GM19395 (cell line): ENCODE measurements at regions not wholly inside any gene's neighbourhood (a gene's known extent, or its start where the extent isn't known, plus 50 kb on each side); places are given as distances from the start of the nearest gene placed in this dataset.
"Not testable (repeated sequence)": the region's sequence is repeated elsewhere in the genome, so short reads cannot be mapped to it uniquely, and the experiment has no call there.

Source experiments
- ATAC-seq: cut with Tn5 transposase; IDR thresholded peaks from one replicate; pipeline ENCODE4 v1.9.1; 2021; ENCODE audit warnings: mild to moderate bottlenecking, moderate library complexity; ENCODE audit not compliant: unreplicated experiment

- no peak for ATAC-seq
Measured at GRCh38 chr14:30356438-30357202, 202.3 kb upstream of the G2E3 start.

DNA sequence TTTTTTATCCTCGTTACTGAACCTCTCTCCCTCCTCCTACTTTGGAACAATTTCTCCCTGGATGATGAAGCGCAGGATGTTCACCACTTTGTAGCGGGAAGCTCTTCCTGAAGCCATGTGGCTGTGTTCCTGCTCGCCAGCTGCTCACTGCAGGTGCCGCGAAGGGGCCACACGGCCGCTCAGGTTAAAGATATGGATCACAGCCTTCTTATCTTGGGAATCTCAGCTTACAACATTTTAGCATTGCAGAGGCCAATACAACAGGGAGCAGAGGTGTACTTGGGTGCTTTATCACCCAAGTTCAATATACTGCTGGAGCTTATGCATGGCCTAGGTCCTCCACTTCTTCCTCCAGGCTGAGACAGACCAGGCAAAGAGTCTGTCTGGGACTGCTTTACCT lies 201.2 kb upstream of the G2E3 start:
- no peak for ATAC-seq

- no peak for ATAC-seq
Measured at GRCh38 chr14:30362369-30363218, 196.4 kb upstream of the G2E3 start.

GRCh38 chr14:30363219-30363880 lies 195.6 kb upstream of the G2E3 start:
- ATAC-seq: not testable (repeated sequence)

GRCh38 chr14:30369502-30370180 lies 189.3 kb upstream of the G2E3 start:
- ATAC-seq: no peak

- no peak for ATAC-seq
Measured at GRCh38 chr14:30373053-30373452, 185.9 kb upstream of the G2E3 start.

DNA sequence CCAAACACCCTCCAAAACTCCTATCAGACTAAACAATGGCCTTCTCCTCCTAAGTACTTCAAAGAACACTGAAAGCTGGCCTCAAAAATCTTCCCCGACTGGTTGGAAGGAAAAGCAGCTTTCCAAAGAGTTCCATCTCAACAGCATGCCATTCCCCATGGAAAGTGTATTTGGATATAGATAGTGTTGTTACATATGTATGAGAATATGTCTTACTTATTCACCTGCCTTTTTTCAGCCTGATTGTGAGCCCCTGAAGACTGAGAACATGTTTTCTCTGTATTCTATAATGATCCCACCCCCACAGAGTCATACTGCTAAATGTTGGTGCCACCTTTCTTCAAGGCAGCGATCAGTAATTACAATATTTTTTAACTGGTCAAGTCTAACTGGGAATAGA lies 185.4 kb upstream of the G2E3 start:
- no peak for ATAC-seq

DNA sequence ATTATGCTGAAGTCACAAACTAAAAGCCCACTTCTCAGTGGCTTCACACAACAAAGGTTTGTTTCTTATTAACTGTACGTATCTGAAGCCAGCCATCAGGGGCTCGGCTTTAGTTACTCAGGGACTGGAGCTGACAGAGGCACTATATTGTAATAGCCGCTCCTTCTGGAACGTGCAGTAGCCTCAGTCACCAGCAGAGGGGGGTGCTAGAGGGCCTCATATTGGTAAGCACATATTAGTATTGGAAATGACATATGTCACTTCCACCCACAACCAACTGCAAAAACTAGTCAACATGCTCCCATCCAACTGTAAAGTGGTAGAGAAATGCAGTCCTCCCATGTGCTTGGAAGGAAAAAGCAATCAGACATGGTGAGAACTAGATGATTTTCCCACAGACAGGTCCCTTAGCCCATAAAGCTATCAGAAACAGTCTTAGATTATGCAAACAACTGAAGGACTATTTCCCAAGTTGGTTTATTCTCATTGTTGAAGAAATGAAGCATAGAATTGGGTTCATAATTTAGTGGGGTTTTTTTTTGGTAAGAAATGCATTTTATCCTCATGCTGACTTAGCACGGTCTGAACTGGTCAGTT lies 183.6 kb upstream of the G2E3 start:
- ATAC-seq: peak; percentile 97

DNA sequence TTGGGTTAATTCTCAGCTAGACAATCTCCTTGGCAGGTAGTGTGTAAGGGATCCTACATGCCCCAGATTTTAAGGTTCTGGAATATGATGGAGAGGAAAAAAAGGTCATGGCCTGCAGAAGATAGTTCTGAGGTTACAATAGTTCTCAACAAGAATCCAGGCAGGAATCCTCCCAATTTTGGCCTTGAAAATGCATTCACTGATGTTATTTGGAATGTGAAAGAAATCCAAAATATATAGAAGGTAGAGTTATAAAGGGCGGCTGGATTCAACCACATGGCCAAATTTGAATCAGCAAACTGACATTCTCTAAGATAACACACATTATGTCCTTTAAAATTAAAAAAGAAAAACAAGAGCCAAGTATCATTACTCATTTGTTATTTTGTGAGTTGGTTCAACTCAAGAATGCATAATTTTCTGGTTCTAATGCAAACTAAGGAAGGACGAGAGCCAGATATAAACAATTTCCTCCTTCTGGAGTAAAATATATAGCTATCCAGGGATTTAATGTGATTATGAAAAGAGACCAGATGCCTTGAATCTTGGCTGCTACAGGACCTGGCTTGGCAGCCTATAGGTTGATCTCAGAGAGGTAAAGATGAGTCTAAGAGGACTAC lies 177.0 kb upstream of the G2E3 start:
- ATAC-seq: no peak

GRCh38 chr14:30385925-30386324 lies 173.0 kb upstream of the G2E3 start:
- ATAC-seq: no peak

- no peak for ATAC-seq
Measured at GRCh38 chr14:30387871-30388270, 171.1 kb upstream of the G2E3 start.

DNA sequence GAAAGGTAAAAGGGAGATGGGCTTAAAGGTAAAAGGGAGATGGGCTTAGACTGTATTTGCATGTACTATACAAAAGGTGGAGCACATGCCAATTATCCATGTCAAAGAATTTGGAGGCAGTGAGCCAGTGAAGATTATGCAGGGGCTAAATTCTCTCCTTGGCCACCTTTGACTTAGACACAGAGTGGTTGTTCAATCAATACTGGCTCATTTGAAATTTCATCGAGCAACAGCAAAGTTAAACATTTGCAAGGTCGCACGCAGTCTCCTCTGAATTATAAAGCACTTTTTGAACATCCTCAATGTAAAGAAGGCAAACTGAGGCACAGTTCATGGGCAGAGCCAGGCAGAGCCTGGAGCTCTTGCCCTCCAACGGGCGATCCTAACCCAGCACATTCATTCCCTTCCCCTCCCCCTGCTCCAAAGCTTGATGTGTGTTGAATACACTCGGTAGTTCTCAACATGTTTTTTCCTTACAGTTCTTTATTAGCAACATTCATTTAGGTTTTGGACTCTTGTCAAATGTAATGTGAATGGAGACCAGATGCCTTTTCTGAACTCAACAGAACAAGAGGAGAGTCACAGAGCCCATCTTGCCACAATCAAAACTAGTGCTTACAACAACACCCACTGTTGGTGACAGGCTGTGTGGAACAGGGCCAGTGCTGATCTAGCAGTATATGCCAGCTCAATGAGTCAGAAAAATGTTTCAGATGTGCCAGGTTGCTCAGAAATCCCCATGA lies 169.7 kb upstream of the G2E3 start:
- no peak for ATAC-seq

- ATAC-seq: no peak
Measured at GRCh38 chr14:30389877-30390385, 169.0 kb upstream of the G2E3 start.

GRCh38 chr14:30395065-30395464 lies 163.9 kb upstream of the G2E3 start:
- no peak for ATAC-seq

DNA sequence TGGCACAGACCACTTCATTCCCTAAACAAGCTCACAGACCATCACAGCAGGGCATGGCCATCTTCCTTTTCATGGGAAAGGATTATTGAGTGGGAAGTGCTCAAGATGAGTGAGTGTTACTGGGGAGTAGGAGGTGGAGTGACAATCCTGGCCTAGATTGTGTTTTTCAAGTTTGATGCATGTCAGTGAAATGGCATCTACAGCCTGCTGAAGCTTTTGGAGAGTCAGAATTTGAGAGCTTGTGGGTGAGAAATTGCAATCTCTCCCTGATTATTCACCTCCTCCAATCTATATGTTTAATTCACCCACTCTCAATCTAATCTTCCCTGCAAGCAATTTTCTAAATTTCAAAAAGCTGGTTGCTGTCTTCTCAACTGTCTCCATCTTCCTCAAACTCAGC lies 156.1 kb upstream of the G2E3 start:
- no peak for ATAC-seq

DNA sequence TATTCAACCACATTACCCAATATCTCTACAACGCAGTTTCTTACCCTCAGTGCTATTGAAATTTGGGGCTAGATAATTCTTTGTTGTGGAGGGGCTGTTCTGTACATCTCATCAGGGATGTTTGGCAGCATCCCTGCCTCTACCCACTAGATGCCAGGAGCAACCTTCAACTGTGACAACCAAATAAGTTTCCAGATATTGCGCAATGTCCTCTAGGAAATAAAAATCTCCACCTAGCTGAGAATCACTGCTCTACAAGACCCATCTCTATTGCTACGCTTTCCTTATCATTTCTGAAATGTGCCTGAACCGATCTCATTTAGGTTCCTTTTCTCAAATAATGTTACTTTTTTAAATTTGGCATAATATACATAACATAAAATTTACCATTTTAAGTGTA lies 155.2 kb upstream of the G2E3 start:
- no peak for ATAC-seq

DNA sequence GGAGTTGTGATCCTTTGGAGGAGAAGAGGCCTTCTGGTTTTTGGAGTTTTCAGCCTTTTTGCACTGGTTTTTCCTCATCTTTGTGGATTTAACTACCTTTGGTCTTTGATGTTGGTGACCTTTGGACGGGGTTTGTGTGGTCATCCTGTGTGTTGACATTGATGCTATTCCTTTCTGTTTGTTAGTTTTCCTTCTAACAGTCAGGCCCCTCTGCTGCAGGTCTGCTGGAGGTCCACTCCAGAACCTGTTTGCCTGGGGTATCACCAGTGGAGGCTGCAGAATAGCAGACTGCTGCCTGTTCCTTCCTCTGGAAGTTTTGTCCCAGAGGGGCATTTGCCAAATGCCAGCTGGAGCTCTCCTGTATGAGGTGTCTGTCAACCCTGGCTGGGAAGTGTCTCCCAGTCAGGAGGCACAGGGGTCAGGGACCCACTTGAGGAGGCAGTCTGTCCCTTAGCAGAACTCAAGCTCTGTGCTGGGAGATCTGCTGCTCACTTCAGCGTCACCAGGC lies 149.4 kb upstream of the G2E3 start:
- ATAC-seq: not testable (repeated sequence)

- ATAC-seq: no peak
Measured at GRCh38 chr14:30410986-30411385, 148.0 kb upstream of the G2E3 start.

GRCh38 chr14:30413184-30413583 lies 145.8 kb upstream of the G2E3 start:
- not testable (repeated sequence) for ATAC-seq
